Epidermal melanocyte (primary cell): ENCODE measurements at regions not wholly inside any gene's neighbourhood (a gene's known extent, or its start where the extent isn't known, plus 50 kb on each side); places are given as distances from the start of the nearest gene placed in this dataset.
A peak's percentile ranks its signal among the peaks of the same experiment; 100 is the strongest.

Experiments
- DNase-seq: peaks from one replicate; pipeline ENCODE4 v3.0.0; 2011; ENCODE audit warnings: low spot score; ENCODE audit not compliant: insufficient read length

- DNase-seq, result peak; percentile 77
Measured at GRCh38 chr17:77734371-77735080, 224.0 kb upstream of the TNRC6C start.

- no peak for DNase-seq
Measured at GRCh38 chr17:77735081-77735565, 223.4 kb upstream of the TNRC6C start.

GRCh38 chr17:77735566-77736198, 222.8 kb upstream of the TNRC6C start:
- DNase-seq, result no peak

- no peak for DNase-seq
Measured at GRCh38 chr17:77736199-77736585, 222.3 kb upstream of the TNRC6C start.

- DNase-seq, result no peak
Measured at GRCh38 chr17:77736721-77737120, 221.8 kb upstream of the TNRC6C start.

GRCh38 chr17:77737442-77738265, 220.8 kb upstream of the TNRC6C start:
- DNase-seq, result no peak

GRCh38 chr17:77738751-77739531, 219.6 kb upstream of the TNRC6C start:
- no peak for DNase-seq

- DNase-seq, result no peak
Measured at GRCh38 chr17:77740481-77740880, 218.0 kb upstream of the TNRC6C start.

GRCh38 chr17:77741109-77741508, 217.4 kb upstream of the TNRC6C start:
- no peak for DNase-seq

GRCh38 chr17:77742579-77742978, 215.9 kb upstream of the TNRC6C start:
- no peak for DNase-seq

- DNase-seq, result no peak
Measured at GRCh38 chr17:77744066-77744988, 214.2 kb upstream of the TNRC6C start.

- no peak for DNase-seq
Measured at GRCh38 chr17:77745702-77746101, 212.8 kb upstream of the TNRC6C start.

- no peak for DNase-seq
Measured at GRCh38 chr17:77746393-77746792, 212.1 kb upstream of the TNRC6C start.

GRCh38 chr17:77746896-77747554, 211.5 kb upstream of the TNRC6C start:
- no peak for DNase-seq

- DNase-seq, result no peak
Measured at GRCh38 chr17:77748436-77748835, 210.1 kb upstream of the TNRC6C start.

- DNase-seq, result no peak
Measured at GRCh38 chr17:77749321-77749751, 209.2 kb upstream of the TNRC6C start.

GRCh38 chr17:77749989-77750388, 208.5 kb upstream of the TNRC6C start:
- DNase-seq, result no peak

- DNase-seq, result no peak
Measured at GRCh38 chr17:77750427-77751043, 208.0 kb upstream of the TNRC6C start.

- DNase-seq, result no peak
Measured at GRCh38 chr17:77753246-77753645, 205.3 kb upstream of the TNRC6C start.
